GM10248 (cell line): ENCODE measurements at regions not wholly inside any gene's neighbourhood (a gene's known extent, or its start where the extent isn't known, plus 50 kb on each side); places are given as distances from the start of the nearest gene placed in this dataset.
"Not testable (repeated sequence)": the region's sequence is repeated elsewhere in the genome, so short reads cannot be mapped to it uniquely, and the experiment has no call there.

ENCODE experiments used
- CTCF ChIA-PET: fragments of 300-600 bp; sonication (Branson Sonifier 250); formaldehyde crosslinking; extraction: SDS; loops from one replicate; lab custom pipeline; 2021; ENCODE audit warnings: antibody characterized with exemption; lab: Yijun Ruan, JAX
- POLR2A ChIA-PET: fragments of 350-650 bp; sonication (Branson Sonifier 250); formaldehyde crosslinking; extraction: SDS; loops from one replicate; lab custom pipeline; 2020; ENCODE audit warnings: antibody characterized with exemption; lab: Yijun Ruan, JAX
- DNase-seq: peaks from one replicate; pipeline ENCODE4 v3.0.0; 2012; ENCODE audit errors: extremely low spot score
- CTCF ChIP-seq: IDR thresholded peaks from 2 replicates; pipeline ENCODE4 v1.5.1; 2012; ENCODE audit warnings: mild to moderate bottlenecking, low read depth; ENCODE audit errors: extremely low read depth, missing control alignments, control extremely low read depth

DNA sequence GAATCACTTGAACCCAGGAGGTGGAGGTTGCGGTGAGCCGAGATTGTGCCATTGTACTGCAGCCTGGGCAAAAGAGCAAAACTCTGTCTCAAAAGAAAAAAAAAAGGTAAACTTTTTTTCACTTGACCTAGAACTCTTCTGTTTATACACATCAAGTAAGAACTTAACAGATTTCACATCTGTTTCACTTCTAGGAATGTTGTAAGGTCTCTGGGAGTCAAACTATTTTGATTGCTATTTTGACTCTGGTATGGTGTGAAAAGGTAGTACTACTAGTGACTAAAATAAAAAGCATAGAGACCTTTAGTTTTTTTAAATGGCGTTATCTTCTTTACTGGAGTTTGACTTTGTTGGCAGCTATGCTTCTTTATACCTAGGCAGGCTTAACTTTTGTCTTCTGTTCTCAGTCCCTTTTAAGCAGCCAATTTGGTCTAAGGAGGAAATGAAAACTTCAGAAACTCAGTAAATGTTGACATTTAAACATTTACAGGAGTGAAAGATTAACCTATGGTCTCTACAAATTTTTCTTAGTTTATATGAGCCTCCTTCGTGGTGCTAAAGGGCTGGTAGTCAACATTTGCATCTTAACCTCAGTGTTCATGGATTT lies 84.7 kb downstream of the METTL2B start:
- POLR2A ChIA-PET, DNase-seq, CTCF ChIA-PET: not testable (repeated sequence)

DNA sequence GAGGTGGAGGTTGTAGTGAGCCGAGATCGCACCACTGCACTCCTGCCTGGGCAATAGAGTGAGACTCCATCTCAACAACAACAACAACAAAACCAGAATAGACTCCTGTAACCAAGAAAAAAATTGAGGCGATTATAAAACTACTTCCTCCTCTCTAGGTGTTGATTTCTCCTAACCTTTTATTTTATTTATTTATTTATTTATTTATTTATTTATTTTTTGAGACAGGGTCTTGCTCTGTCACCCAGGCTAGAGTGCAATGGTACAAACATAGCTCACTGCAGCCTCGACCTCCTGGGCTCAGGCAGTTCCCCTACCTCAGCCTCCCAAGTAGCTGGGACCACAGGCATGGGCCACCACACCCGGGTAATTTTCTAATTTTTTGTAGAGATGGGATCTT lies 86.2 kb downstream of the METTL2B start:
- POLR2A ChIA-PET, CTCF ChIA-PET, DNase-seq: not testable (repeated sequence)

GRCh38 chr7:128564123-128564700 lies 87.7 kb downstream of the METTL2B start:
- POLR2A ChIA-PET = not testable (repeated sequence)

DNA sequence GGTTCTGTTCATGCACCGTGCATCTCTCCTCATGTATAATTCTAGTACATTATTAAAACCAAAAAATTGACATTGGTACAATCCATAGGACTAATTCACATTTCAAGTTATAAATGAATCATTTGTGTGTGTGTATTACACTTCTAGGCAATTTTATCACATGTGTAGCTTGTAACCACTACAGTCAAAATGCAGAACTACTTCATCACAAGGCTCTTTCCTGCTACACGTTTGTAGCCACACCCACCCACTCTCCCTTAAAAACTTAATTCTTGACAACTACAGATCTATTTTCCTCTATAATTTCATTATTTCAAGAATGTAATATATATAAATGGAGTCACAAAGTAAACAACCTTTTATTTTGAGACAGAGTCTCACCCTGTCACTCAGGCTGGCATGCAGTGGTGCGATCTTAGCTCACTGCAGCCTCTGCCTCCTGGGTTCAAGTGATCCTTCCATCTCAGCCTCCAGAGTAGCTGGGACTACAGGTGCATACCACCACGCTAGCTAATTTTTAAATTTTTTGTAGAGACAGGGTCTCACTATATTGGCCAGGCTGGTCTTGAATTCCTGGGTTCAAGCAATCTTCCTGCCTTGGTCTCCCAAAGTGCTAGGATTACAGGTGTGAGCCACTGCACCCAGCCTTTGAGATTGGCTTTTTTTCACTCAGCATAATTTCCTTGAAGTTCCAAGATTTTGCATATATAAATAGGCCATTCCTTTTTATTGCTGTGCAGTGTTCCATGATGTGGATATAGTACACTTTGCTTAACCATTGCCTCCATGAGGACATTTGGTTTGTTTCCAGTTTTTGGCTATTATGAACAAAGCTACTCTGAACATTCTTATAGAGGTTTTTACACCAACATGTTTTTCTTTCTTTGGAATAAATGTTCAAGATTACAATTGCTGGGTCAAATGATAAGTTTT lies 88.7 kb downstream of the METTL2B start:
- DNase-seq, CTCF ChIA-PET, POLR2A ChIA-PET: not testable (repeated sequence)

More at GRCh38 chr7:128564123-128564700, 87.7 kb downstream of the METTL2B start:
- CTCF ChIA-PET, DNase-seq: not testable (repeated sequence)

DNA sequence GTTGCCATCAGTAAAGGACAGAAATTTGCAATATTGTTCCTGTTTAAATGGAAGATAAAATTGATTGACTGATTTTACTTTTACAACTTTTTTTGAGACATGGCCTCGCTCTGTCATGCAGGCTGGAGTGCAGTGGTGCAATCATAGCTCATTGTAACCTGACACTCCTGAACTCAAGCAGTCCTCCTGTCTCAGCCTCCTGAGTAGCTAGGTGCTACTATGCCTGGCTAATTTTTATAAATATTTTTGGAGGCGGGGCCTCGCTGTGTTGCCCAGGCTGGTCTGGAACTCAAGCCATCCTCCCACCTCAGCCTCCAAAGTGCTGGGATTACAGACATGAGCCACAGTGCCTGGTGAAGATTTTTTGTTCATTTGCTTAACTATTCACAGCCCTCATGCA lies 96.8 kb upstream of the GARIN1A start:
- DNase-seq, CTCF ChIA-PET, POLR2A ChIA-PET: not testable (repeated sequence)

DNA sequence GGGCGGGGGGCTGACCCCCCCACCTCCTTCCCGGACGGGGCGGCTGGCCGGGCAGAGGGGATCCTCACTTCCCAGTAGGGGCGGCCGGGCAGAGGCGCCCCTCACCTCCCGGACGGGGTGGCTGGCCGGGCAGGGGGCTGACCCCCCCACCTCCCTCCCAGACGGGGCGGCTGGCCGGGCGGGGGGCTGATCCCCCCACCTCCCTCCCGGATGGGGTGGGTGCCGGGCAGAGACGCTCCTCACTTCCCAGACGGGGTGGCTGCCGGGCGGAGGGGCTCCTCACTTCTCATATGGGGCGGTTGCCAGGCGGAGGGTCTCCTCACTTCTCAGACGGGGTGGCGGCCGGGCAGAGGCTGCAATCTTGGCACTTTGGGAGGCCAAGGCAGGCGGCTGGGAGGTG lies 95.1 kb upstream of the GARIN1A start:
- DNase-seq, CTCF ChIA-PET, POLR2A ChIA-PET: not testable (repeated sequence)

DNA sequence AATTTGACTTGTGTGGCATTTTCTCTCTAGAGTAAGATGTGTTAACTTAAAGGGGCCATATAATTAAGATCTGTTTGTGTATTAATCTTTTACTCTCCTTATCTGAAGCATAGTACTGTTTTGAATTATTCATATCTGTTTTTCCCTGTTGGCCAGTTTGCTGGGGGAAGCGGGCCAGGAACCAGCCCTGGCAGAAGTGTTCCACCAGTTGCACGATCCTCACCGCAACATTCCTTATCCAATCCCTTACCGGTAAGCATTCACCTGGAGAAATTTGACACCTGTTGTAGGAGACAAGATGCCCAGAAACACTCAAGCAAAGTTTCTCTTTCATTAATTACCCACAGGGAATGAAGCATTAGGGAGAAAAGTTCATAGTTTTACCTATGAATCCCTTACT lies 92.2 kb upstream of the GARIN1A start:
- CTCF ChIA-PET, DNase-seq, POLR2A ChIA-PET: not testable (repeated sequence)

DNA sequence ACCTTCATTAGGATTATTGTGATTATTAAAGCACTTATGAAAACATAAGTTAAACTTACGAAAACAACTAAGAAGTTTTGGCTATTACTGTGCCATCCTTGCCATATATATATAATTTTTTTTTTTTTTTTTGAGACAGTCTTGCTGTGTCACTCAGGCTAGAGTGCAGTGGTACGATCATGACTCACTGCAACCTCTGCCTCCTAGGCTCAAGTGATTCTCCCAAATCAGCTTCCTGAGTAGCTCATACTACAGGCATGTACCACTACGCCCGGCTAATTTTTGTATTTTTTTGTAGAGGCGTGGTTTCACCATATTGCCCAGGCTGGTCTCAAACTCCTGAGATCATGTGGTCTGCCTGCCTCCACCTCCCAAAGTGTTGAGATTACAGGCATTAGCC lies 91.0 kb upstream of the GARIN1A start:
- CTCF ChIA-PET, POLR2A ChIA-PET, DNase-seq: not testable (repeated sequence)

DNA sequence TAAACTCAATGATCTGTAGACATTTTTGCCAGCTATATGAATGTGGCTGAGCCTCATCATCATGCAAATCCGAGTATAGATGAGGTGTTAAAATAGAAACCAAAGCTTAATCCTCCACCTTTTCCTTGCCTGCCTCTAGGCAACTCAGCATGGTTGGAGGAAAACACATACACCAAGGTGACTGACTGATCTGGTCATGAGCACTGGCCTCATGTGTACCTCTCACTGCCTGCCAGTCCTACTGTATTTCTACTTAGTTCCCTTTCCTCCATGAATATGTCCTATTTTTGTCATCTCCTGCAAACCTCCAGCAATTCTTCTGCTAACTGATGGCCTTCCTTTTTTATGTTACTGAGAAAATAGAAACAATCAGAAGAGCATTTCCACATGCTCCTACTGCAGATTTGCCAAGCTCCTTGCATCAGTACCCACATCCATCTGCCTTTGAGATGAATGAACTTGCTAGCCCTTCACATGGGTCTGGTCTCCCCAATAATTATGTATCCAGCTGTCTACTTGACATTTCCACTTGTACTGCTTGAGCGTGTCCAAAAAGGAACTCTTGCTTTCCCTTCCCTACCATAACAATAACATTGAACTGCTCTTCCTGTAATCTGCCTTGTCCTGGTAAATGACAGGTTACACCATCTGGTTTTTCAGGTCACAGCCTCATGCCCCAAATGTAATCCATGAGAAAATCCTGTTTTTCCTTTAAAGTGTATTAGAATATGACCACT lies 90.1 kb upstream of the GARIN1A start:
- POLR2A ChIA-PET = not testable (repeated sequence)

GRCh38 chr7:128586715-128587114 lies 85.4 kb upstream of the GARIN1A start:
- CTCF ChIA-PET, POLR2A ChIA-PET, DNase-seq: not testable (repeated sequence)

More for the DNA sequence above, 90.1 kb upstream of the GARIN1A start:
- CTCF ChIA-PET, DNase-seq: not testable (repeated sequence)

- TF ChIP-seq CTCF = no peak
- CTCF ChIA-PET = no interaction called here
These were observed 80.4 kb upstream of the GARIN1A start for GRCh38 chr7:128591705-128592104.

DNA sequence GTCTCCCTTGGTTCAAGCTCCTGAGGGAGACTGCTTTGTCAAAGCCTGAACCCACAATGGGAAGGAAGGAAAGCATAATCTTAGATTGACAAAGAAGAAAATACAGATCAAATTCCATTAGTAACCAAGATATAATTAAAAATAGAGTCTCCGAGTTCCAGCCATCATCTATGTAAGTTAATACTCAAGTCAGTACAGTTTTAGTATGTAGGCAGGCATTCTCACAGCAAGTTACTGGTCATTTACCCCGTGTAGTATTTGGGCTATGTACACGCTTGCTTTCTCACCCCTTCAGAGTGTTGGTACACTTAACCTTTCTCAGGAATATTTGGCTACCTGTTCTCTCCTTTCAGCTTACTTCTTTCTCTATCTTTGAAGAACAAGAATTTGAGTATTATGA lies 79.9 kb upstream of the GARIN1A start:
- CTCF ChIA-PET, DNase-seq, POLR2A ChIA-PET: not testable (repeated sequence)

More at GRCh38 chr7:128591705-128592104, 80.4 kb upstream of the GARIN1A start:
- DNase-seq = no peak
- POLR2A ChIA-PET = no interaction called here

DNA sequence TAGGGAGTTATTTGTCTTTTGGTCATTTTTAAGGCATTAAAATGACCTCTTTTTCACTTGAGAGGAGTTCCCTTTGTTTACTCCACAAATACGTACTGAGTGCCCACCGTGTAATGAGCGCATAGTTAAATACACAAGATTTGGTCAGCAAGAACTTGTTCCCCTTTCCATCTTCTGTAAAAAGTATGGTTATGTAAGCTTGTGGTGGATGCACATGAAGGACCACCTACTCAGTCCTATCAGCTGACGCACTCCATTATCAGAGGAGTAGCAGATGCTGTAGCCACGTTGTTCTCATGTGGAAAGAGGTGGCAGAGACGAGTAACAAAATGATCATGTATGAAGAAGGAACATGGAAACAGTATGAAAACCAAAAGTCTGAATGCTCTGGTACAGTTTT lies 78.0 kb upstream of the GARIN1A start:
- CTCF ChIA-PET, POLR2A ChIA-PET, DNase-seq: not testable (repeated sequence)

- DNase-seq, CTCF ChIA-PET: not testable (repeated sequence)
- POLR2A ChIA-PET = interaction anchor here (0.6 kb wide), 1 partner anchor 37 kb away, joined by 8 read pairs; no protein-coding TSS in a partner anchor
These were observed 75.6 kb upstream of the GARIN1A start for GRCh38 chr7:128596336-128597128.

DNA sequence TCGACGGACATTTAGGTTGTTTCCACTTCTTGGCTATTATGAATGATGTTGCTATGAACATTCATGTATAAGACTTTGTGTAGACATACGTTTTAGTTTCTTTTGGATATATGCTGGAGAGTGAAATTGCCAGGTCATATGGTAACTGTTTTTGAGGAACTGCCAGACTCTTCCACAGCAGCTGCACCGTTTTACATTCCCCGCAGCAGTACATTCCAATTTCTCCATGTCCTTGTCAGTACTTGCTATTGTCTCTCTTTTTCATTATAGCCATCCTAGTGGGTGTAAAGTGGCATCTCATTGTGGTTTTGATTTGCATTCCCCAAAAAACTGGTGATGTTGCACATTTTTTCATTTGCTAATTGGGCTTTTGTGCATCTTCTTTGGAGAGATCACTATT lies 73.1 kb upstream of the GARIN1A start:
- DNase-seq, POLR2A ChIA-PET, CTCF ChIA-PET: not testable (repeated sequence)
